ENCODE measurements at regions not wholly inside any gene's neighbourhood (a gene's known extent, or its start where the extent isn't known, plus 50 kb on each side); places are given as distances from the start of the nearest gene placed in this dataset.

- no peak for TF ChIP-seq POLR2A (IDR thresholded peaks at IDR 0.05; ENCODE audit: low read length)
- no peak for TF ChIP-seq GATA1 (IDR thresholded peaks at IDR 0.05; ENCODE audit: low read depth, low read length)
Observed at GRCh38 chr1:30255111-30255724, 468.2 kb downstream of the MATN1 start.

Measured in erythroblast (primary cell).